GM10248 (cell line): ENCODE measurements at regions not wholly inside any gene's neighbourhood (a gene's known extent, or its start where the extent isn't known, plus 50 kb on each side); places are given as distances from the start of the nearest gene placed in this dataset.

Experiments
- CTCF ChIA-PET: fragments of 300-600 bp; sonication (Branson Sonifier 250); formaldehyde crosslinking; extraction: SDS; loops from one replicate; lab custom pipeline; 2021; ENCODE audit warnings: antibody characterized with exemption; lab: Yijun Ruan, JAX
- POLR2A ChIA-PET: fragments of 350-650 bp; sonication (Branson Sonifier 250); formaldehyde crosslinking; extraction: SDS; loops from one replicate; lab custom pipeline; 2020; ENCODE audit warnings: antibody characterized with exemption; lab: Yijun Ruan, JAX
- DNase-seq: peaks from one replicate; pipeline ENCODE4 v3.0.0; 2012; ENCODE audit errors: extremely low spot score
- TF ChIP-seq, protein P1 (sequence below): IDR thresholded peaks from 2 replicates; pipeline ENCODE4 v1.5.1; 2012; ENCODE audit warnings: mild to moderate bottlenecking, low read depth; ENCODE audit errors: extremely low read depth, missing control alignments, control extremely low read depth

DNA sequence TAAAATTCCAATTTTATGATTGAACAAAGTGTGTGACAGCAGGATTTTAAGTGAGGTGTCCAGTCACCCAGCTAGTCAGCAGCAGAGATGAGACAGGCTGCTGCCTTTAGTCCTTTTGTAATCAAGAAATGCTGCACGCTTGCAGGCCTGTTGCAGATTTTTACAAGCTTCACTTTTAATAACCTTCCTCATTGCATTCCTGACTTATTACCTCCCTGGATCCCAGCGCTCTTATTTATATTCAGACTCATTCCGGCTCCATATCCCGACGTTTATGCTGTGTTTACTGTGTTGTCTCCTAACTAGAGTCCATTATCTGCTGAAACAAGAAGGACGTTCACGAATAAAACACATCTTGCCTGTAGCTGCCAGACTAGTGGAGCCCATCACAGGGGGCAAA lies 442.5 kb upstream of the KLHL29 start:
- TF ChIP-seq, protein P1, sequence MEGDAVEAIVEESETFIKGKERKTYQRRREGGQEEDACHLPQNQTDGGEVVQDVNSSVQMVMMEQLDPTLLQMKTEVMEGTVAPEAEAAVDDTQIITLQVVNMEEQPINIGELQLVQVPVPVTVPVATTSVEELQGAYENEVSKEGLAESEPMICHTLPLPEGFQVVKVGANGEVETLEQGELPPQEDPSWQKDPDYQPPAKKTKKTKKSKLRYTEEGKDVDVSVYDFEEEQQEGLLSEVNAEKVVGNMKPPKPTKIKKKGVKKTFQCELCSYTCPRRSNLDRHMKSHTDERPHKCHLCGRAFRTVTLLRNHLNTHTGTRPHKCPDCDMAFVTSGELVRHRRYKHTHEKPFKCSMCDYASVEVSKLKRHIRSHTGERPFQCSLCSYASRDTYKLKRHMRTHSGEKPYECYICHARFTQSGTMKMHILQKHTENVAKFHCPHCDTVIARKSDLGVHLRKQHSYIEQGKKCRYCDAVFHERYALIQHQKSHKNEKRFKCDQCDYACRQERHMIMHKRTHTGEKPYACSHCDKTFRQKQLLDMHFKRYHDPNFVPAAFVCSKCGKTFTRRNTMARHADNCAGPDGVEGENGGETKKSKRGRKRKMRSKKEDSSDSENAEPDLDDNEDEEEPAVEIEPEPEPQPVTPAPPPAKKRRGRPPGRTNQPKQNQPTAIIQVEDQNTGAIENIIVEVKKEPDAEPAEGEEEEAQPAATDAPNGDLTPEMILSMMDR = no peak
- POLR2A ChIA-PET = no interaction called here
- no peak for DNase-seq
- CTCF ChIA-PET = interaction anchor here (1.0 to 2.7 kb wide), 3 partner anchors 15 to 48 kb away, joined by 3 to 8 read pairs (median 3); no protein-coding TSS in a partner anchor

DNA sequence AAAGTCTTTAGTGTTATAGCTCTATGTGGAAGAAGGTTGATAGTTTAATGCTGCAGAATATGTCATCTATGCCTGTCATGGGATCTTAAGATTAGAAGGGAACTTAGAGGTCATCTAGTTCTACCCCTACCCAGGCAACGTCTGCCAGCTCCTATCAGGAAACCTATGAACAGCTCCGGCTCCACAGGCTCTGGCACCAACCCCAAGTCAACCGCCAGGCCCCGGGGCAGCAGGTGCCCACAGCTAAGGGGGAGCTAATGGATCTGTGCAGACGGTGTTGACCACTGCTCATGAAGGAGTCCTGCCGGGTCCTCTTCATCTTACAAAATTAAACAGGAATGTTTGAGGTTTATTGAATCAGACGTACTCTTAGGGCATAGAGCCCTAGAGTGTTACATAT lies 440.8 kb upstream of the KLHL29 start:
- ChIA-PET POLR2A (no interaction called here), CTCF (interaction anchor here (1.1 kb wide), 1 partner anchor 16 kb away, joined by 3 read pairs; no protein-coding TSS in a partner anchor)
- DNase-seq = no peak
- TF ChIP-seq, protein P1 = no peak

- ChIA-PET POLR2A (no interaction called here), CTCF (interaction anchor here (0.8 to 1.6 kb wide), 2 partner anchors 12 to 15 kb away, joined by 3 to 6 read pairs; no protein-coding TSS in a partner anchor)
- DNase-seq = no peak
- TF ChIP-seq, protein P1 = no peak
Measured at GRCh38 chr2:22946553-22946952, 438.4 kb upstream of the KLHL29 start.

DNA sequence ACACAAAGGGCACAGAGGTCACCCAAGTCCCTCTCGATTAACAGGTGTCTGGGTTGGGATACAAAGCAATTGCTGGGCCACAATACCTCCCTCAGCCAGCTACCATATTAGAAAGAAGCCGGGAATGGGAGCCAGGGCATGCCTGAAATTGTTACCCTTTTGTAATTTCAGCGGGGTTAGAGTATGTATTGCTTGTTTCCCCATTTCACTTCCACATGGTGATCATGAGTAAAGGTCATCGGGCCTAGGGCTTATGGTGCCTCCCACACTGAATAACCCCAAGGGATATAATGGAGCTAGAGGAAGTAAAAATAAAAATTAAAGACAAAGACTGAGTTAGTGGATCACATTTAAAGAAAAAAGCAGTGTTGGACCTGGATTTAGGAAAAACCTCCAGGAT lies 437.2 kb upstream of the KLHL29 start:
- ChIA-PET CTCF (no interaction called here), POLR2A (no interaction called here)
- TF ChIP-seq, protein P1 = no peak
- DNase-seq = no peak

DNA sequence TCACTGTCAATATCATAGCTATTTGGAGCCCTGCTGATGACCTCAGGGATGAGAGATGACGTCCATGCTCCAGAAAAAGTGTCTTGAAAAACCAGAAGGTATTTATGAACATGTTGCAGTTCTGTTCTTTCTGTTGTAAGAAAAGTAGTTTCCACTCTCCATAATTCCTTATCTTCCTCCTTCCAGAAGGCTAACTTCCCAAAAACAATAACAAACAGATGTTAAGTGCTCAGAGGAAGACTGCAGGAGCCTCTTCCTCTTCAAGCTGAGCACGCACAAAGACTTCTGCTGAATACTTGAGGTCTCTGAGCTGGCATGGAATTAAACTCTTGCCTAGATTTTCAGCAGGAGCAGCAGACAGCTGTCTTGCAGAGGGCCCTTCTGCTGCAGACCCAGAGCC lies 434.5 kb upstream of the KLHL29 start:
- CTCF ChIA-PET = no interaction called here
- no peak for DNase-seq
- POLR2A ChIA-PET = no interaction called here
- TF ChIP-seq, protein P1 = no peak

GRCh38 chr2:22952656-22953225 lies 432.2 kb upstream of the KLHL29 start:
- no peak for DNase-seq
- ChIA-PET CTCF (interaction anchor here (1.9 kb wide), 1 partner anchor 9 kb away, joined by 7 read pairs; no protein-coding TSS in a partner anchor), POLR2A (no interaction called here)
- TF ChIP-seq, protein P1 = no peak
